Thyroid gland (tissue), 4 donors: ENCODE measurements at regions not wholly inside any gene's neighbourhood (a gene's known extent, or its start where the extent isn't known, plus 50 kb on each side); places are given as distances from the start of the nearest gene placed in this dataset.

ENCODE experiments used
- DNase-seq, 2 donors: peaks; one replicate each; pipeline ENCODE4 v3.0.0-alpha.2; 2019
- H3K27ac ChIP-seq, 3 donors: fragments of 200-600 bp; sonication (generic); 1 replicate in 2 of 3; 2 replicates in 1 of 3; pipeline ENCODE4 v1.5.1; 2016 to 2019; ENCODE audit warnings: mild to moderate bottlenecking in 1 of 3, moderate library complexity in 1 of 3
- H3K27me3 ChIP-seq: fragments of 200-600 bp; sonication (generic); one replicate; pipeline ENCODE4 v1.5.1; 2019
- H3K36me3 ChIP-seq, 2 donors: fragments of 200-600 bp; sonication (generic); one replicate each; pipeline ENCODE4 v1.5.1; 2016 to 2019
- H3K4me1 ChIP-seq, 2 donors: fragments of 200-600 bp; sonication (generic); one replicate each; pipeline ENCODE4 v1.5.1; 2017 to 2019
- H3K4me3 ChIP-seq, 3 donors: fragments of 200-600 bp; sonication (generic); replicated peaks in 1 of 3; 1 replicate in 2 of 3; 2 replicates in 1 of 3; pipeline ENCODE4 v1.5.1; 2016; ENCODE audit warnings: mild to moderate bottlenecking in 1 of 3
- H3K9me3 ChIP-seq: fragments of 200-600 bp; sonication (generic); one replicate; pipeline ENCODE4 v1.5.1; 2017
- CTCF ChIP-seq, 6 experiments: fragments of 200-600 bp in 3 of 6; fragments of 450-650 bp in 3 of 6; sonication (generic) in 3 of 6; IDR thresholded peaks; one replicate each; pipeline ENCODE4 v1.5.1; 2016 to 2019; ENCODE audit warnings: antibody characterized with exemption in 6 of 6, mild to moderate bottlenecking in 2 of 6, inconsistent platforms in 1 of 6, moderate library complexity in 1 of 6
- POLR2A ChIP-seq, 2 donors: fragments of 450-650 bp; IDR thresholded peaks; one replicate each; pipeline ENCODE4 v1.6.1; 2017; ENCODE audit warnings: antibody characterized with exemption in 2 of 2, mild to moderate bottlenecking in 2 of 2, moderate library complexity in 1 of 2
- WGBS, 2 donors: methylation state at CpG; one replicate each; pipeline ENCODE4 v1.1.5; 2017; 5-methylcytosine and 5-hydroxymethylcytosine counted together
- intact Hi-C: fragments of 100-400 bp; cut with DNase I; formaldehyde crosslinking; loops from one replicate; pipeline ENCODE4 v1.15.1; 2023

GRCh38 chr5:111847052-111847925, 90.3 kb upstream of the NREP start:
- intact Hi-C loops = no loop called here
- Histone ChIP-seq H3K9me3 (no peaks in the 10 kb centered on the region), H3K4me3 (no peak overlapping the region), H3K27me3 (no peaks in the 10 kb centered on the region), H3K27ac (no peak overlapping the region), H3K36me3 (no peaks in the 10 kb centered on the region), H3K4me1 (no peaks in the 10 kb centered on the region)
- 86 to 92% methylated on average over 3 of the region's 3 CpGs for WGBS, 2 donors
- no peak for DNase-seq
- TF ChIP-seq CTCF (IDR thresholded peaks at IDR 0.05) = no peak
- no peak for TF ChIP-seq POLR2A (IDR thresholded peaks at IDR 0.05)

GRCh38 chr5:111840036-111840674, 83.2 kb upstream of the NREP start:
- DNase-seq = no peak
- WGBS, 2 donors = 73 to 86% methylated on average over 6 of the region's 6 CpGs
- intact Hi-C loops = no loop called here

GRCh38 chr5:111839438-111839837, 82.4 kb upstream of the NREP start:
- Histone ChIP-seq H3K27me3 (no peaks in the 10 kb centered on the region), H3K4me3 (no peak overlapping the region), H3K36me3 (no peaks in the 10 kb centered on the region), H3K9me3 (no peaks in the 10 kb centered on the region), H3K4me1 (no peaks in the 10 kb centered on the region), H3K27ac (no peak overlapping the region)
- intact Hi-C loops = no loop called here
- TF ChIP-seq POLR2A (IDR thresholded peaks at IDR 0.05) (no peak), CTCF (IDR thresholded peaks at IDR 0.05) (no peak)
- WGBS, 2 donors = 87 to 92% methylated on average over 3 of the region's 3 CpGs
- DNase-seq = no peak

More at GRCh38 chr5:111840036-111840674, 83.2 kb upstream of the NREP start:
- no peaks in the 10 kb centered on the region for H3K27me3 ChIP-seq
- no peaks in the 10 kb centered on the region for H3K9me3 ChIP-seq
- no peak overlapping the region for H3K27ac ChIP-seq
- H3K4me1 ChIP-seq = no peaks in the 10 kb centered on the region
- TF ChIP-seq POLR2A (IDR thresholded peaks at IDR 0.05) (no peak), CTCF (IDR thresholded peaks at IDR 0.05) (no peak)
- no peak overlapping the region for H3K4me3 ChIP-seq
- H3K36me3 ChIP-seq = no peaks in the 10 kb centered on the region

- DNase-seq = no peak
- Histone ChIP-seq H3K4me3 (no peak overlapping the region), H3K4me1 (no peaks in the 10 kb centered on the region), H3K9me3 (no peaks in the 10 kb centered on the region), H3K27me3 (no peaks in the 10 kb centered on the region), H3K36me3 (no peaks in the 10 kb centered on the region), H3K27ac (no peak overlapping the region)
- TF ChIP-seq CTCF (IDR thresholded peaks at IDR 0.05) (no peak), POLR2A (IDR thresholded peaks at IDR 0.05) (no peak)
- intact Hi-C loops = no loop called here
These were observed 79.4 kb upstream of the NREP start for GRCh38 chr5:111836426-111836825.
